GM18520 (cell line): ENCODE measurements at regions not wholly inside any gene's neighbourhood (a gene's known extent, or its start where the extent isn't known, plus 50 kb on each side); places are given as distances from the start of the nearest gene placed in this dataset.

Source experiments
- ATAC-seq: cut with Tn5 transposase; IDR thresholded peaks from one replicate; pipeline ENCODE4 v1.9.1; 2021; ENCODE audit not compliant: unreplicated experiment

GRCh38 chr3:35946854-35947515 lies 307.7 kb downstream of the ARPP21 start:
- no peak for ATAC-seq

GRCh38 chr3:35950021-35950420 lies 310.7 kb downstream of the ARPP21 start:
- no peak for ATAC-seq

- no peak for ATAC-seq
Observed at GRCh38 chr3:35954413-35954812, 315.1 kb downstream of the ARPP21 start.

- no peak for ATAC-seq
Observed at GRCh38 chr3:35965908-35966307, 326.6 kb downstream of the ARPP21 start.

- ATAC-seq: no peak
Observed at GRCh38 chr3:35966629-35967464, 327.5 kb downstream of the ARPP21 start.

GRCh38 chr3:35968043-35968622 lies 328.8 kb downstream of the ARPP21 start:
- ATAC-seq: no peak

- no peak for ATAC-seq
Observed at GRCh38 chr3:35969406-35969805, 330.1 kb downstream of the ARPP21 start.

- ATAC-seq: no peak
Observed at GRCh38 chr3:35970793-35971192, 331.5 kb downstream of the ARPP21 start.

GRCh38 chr3:35971686-35972085 lies 332.4 kb downstream of the ARPP21 start:
- ATAC-seq: no peak

GRCh38 chr3:35974872-35975271 lies 335.5 kb downstream of the ARPP21 start:
- no peak for ATAC-seq

GRCh38 chr3:35986161-35986560 lies 346.8 kb downstream of the ARPP21 start:
- ATAC-seq: no peak

GRCh38 chr3:35987386-35987785 lies 348.1 kb downstream of the ARPP21 start:
- ATAC-seq: no peak

GRCh38 chr3:35992041-35992440 lies 352.7 kb downstream of the ARPP21 start:
- no peak for ATAC-seq

GRCh38 chr3:36011791-36012190 lies 368.5 kb upstream of the STAC start:
- no peak for ATAC-seq

- ATAC-seq: no peak
Observed at GRCh38 chr3:36013425-36013824, 366.9 kb upstream of the STAC start.

GRCh38 chr3:36025232-36025631 lies 355.1 kb upstream of the STAC start:
- ATAC-seq: no peak

GRCh38 chr3:36032180-36033047 lies 347.9 kb upstream of the STAC start:
- no peak for ATAC-seq

GRCh38 chr3:36058404-36059030 lies 321.8 kb upstream of the STAC start:
- ATAC-seq: no peak

GRCh38 chr3:36060950-36061349 lies 319.4 kb upstream of the STAC start:
- ATAC-seq: no peak

GRCh38 chr3:36063992-36064391 lies 316.3 kb upstream of the STAC start:
- no peak for ATAC-seq

- no peak for ATAC-seq
Observed at GRCh38 chr3:36065321-36065720, 315.0 kb upstream of the STAC start.
